Suprapubic skin (tissue), 4 donors: ENCODE measurements at regions not wholly inside any gene's neighbourhood (a gene's known extent, or its start where the extent isn't known, plus 50 kb on each side); places are given as distances from the start of the nearest gene placed in this dataset.

Source experiments
- EP300 ChIP-seq: sonication (generic); formaldehyde crosslinking; IDR thresholded peaks from one replicate; pipeline ENCODE4 v1.6.1; 2017; ENCODE audit warnings: antibody characterized with exemption
- POLR2AphosphoS5 ChIP-seq, 3 donors: sonication (generic); formaldehyde crosslinking; IDR thresholded peaks; one replicate each; pipeline ENCODE4 v1.6.1; 2017; ENCODE audit warnings: antibody characterized with exemption in 3 of 3
- TF ChIP-seq, protein P1 (sequence below), 2 donors: fragments of 200-600 bp in 1 of 2; fragments of 450-650 bp in 1 of 2; sonication (generic) in 1 of 2; IDR thresholded peaks; one replicate each; pipeline ENCODE4 v1.5.1; 2016 to 2019; ENCODE audit warnings: antibody characterized with exemption in 2 of 2, mild to moderate bottlenecking in 1 of 2, moderate library complexity in 1 of 2

DNA sequence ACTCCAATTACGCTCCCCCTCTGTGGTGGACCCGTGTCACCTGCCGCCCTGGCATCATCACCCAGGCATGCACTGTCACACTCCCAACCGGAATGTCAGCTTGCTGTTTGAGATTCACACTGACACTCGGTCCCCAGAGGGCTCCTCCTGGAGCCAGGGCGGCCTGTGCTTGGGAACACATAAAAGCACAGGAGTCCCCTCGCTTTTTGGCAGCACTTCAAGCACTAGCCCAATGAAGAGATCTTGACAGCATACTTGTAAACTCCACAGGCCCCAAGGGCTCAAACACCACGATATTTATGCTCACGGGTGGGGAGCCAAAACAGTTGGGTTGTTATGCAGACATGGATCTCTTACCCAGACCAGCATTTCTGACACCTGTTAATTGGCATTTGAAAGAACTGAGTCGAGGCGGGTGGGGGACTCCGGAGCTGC, 90.8 kb upstream of the EGFLAM start:
- TF ChIP-seq, protein P1, sequence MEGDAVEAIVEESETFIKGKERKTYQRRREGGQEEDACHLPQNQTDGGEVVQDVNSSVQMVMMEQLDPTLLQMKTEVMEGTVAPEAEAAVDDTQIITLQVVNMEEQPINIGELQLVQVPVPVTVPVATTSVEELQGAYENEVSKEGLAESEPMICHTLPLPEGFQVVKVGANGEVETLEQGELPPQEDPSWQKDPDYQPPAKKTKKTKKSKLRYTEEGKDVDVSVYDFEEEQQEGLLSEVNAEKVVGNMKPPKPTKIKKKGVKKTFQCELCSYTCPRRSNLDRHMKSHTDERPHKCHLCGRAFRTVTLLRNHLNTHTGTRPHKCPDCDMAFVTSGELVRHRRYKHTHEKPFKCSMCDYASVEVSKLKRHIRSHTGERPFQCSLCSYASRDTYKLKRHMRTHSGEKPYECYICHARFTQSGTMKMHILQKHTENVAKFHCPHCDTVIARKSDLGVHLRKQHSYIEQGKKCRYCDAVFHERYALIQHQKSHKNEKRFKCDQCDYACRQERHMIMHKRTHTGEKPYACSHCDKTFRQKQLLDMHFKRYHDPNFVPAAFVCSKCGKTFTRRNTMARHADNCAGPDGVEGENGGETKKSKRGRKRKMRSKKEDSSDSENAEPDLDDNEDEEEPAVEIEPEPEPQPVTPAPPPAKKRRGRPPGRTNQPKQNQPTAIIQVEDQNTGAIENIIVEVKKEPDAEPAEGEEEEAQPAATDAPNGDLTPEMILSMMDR (IDR thresholded peaks at IDR 0.05), result no peak
- TF ChIP-seq POLR2AphosphoS5 (IDR thresholded peaks at IDR 0.05) (no peak), EP300 (no peak)
